ENCODE measurements at regions not wholly inside any gene's neighbourhood (a gene's known extent, or its start where the extent isn't known, plus 50 kb on each side); places are given as distances from the start of the nearest gene placed in this dataset.

- TF ChIP-seq CTCF (IDR thresholded peaks at IDR 0.05), result no peak
- TF ChIP-seq EP300 (IDR thresholded peaks at IDR 0.05), result no peak
- no peak for TF ChIP-seq POLR2A (IDR thresholded peaks at IDR 0.05)
Measured at GRCh38 chr14:98592611-98593170, 679.3 kb downstream of the BCL11B start.
